Cerebellar cortex (tissue), 1 donor: ENCODE measurements at regions not wholly inside any gene's neighbourhood (a gene's known extent, or its start where the extent isn't known, plus 50 kb on each side); places are given as distances from the start of the nearest gene placed in this dataset.
"Not testable (repeated sequence)": the region's sequence is repeated elsewhere in the genome, so short reads cannot be mapped to it uniquely, and the experiment has no call there.

Experiments used
- DNase-seq: peaks from one replicate; pipeline ENCODE4 v3.0.0-alpha.2; 2015; ENCODE audit warnings: low spot score

GRCh38 chr7:17093461-17093860 is 205.0 kb upstream of the AHR start:
- DNase-seq, result no peak

DNA sequence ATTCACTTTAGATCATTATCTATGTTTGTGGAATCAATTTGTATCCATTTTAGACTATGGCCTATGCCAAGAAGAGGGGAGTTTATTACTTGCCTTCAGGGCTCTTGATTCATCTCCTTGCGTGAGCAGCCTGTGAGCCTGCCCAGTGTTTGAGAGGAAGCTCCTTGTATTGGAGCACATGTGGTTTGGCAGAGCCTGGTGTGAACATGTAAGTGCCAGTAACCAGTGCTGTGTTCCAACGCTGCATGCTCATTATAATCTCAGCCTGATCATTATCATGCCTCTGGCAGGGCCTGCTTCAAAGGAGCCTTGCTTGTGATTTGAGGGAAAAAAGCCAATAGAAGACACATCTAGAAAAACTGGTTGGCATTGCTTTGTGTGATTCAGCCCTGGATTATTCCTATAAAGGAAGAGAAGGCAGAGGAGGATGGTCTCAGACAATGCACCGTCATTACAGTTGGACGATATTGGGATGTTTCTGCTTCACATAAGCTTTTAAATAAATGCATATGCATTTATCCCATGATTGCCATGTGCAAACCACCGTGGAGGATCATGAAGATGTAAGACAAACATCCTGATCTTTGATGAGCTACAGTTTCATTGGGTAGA is 203.4 kb upstream of the AHR start:
- no peak for DNase-seq

DNA sequence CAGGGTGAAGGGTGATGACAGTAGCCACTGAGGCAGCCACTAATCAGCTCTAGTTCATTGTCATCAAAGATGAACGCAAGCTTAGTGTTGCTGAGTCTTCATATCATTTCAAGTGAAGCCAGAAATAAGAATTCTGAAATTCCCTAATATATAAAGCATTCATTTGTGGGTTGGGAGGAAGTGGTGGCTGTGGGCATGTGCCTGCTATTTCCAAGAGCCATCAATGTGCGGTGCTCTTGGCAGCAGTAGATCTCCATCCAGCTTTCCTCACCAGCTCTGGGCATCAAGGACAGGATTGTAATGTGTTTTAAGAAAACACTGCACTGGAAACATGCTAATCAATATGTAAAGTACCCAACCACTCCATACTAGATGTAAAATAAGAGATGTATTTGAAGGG is 202.5 kb upstream of the AHR start:
- DNase-seq, result no peak

GRCh38 chr7:17097668-17098297 is 200.7 kb upstream of the AHR start:
- no peak for DNase-seq

DNA sequence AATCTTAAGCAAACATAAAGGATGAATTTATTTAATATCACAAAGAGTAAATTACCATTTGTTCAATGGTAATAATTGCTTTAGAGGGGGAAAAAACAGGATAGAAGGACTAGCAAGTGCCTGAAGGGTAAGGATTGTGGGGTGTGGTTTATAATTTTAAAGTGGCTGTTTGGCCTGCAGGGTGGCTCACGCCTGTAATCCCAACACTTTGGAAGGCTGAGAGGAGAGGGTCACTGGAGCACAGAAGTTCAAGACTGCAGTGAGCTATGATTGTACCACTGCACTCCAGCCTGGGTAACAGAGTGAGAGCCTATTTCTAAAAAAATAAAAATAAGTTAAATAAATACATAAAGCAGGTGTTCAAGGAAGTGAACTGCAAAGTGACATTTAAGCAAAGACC is 199.9 kb upstream of the AHR start:
- DNase-seq, result no peak

DNA sequence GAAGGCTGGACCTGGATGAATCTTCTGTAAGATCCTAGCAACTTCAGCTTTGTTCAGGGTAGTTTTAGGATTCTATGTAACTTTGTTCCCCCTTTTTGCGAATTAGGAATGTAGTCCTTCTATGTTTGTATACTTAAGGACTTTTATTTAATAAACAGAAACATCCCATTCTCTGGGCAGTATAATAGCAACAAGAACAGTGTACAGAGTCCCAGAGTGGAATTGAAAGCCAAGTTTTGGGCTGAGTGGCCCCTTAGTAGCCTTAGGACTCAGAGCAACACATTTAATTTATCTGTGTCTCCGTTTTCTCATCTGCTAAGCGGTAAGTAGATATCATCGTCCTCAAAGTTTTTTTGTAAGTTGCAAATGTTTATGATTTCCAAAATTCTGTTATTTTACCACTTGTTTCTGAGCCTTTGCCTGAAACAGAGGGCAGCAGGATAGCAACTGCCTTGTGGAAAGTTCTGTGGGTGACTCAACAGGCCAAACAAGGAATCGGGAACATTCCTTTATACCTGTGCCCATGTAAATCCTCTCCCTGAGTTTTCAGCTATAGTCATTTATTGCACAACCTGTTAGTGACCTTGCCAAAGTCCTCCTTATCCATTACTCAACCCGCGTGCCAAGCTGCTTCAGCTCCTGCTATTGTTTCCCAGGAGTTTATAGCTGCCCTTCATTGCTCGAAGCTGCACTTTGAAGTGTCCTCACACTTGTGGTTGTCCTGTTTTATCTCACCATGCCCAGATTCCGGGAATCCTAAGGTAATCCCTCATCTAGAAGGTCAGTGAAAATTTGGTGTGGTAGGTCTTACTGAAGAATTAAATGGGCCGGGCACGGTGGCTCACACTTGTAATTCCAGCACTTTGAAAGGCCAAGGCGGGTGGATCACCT is 199.1 kb upstream of the AHR start:
- no peak for DNase-seq

- DNase-seq, result not testable (repeated sequence)
Observed at GRCh38 chr7:17099974-17100509, 198.4 kb upstream of the AHR start.

DNA sequence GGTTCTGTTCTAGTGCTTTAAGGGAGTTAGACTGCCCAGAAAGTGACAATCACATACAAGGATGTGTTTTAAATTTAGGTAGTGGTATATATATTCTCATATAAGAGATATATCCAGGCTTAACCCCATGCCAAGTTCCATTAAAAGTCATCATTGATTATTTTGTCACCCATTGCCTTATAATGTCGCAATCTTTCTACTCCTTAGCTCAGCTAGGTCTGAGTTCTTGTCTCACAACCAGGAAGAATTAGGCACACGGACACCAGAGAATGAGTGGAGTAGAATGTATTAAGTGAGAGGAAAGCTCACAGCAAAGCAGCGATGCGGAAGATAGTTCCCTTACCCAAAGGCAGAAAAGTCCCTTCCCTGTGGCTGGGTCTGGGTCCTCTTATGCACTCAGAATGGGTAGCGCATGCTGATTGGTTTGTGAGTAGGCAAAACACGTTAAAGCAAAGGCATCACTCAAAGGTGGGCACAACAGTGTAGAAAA is 197.2 kb upstream of the AHR start:
- DNase-seq, result no peak

DNA sequence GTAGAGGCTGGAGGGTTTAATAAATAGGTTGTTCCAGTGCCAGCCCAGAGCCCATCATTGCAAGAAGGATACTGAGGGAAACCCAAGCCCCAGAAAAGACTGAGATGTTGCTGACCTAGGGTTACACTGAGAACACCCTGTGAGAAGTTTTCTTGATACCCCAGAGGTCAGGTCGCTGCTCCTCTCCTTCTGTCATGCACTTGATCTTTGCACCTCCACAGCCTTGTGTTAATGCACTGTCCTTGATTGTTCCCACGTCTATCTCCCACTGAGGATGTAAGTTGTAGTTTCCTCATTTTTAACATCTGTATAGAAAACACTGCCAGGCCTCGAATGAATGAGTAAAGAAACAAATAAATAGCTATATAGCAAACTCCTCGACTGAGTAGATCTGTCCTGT is 195.3 kb upstream of the AHR start:
- no peak for DNase-seq

GRCh38 chr7:17103984-17104383 is 194.5 kb upstream of the AHR start:
- DNase-seq, result no peak

GRCh38 chr7:17104419-17104818 is 194.0 kb upstream of the AHR start:
- no peak for DNase-seq

GRCh38 chr7:17105701-17106100 is 192.8 kb upstream of the AHR start:
- no peak for DNase-seq

GRCh38 chr7:17108049-17108584 is 190.3 kb upstream of the AHR start:
- DNase-seq, result no peak

GRCh38 chr7:17109020-17109419 is 189.4 kb upstream of the AHR start:
- DNase-seq, result no peak

GRCh38 chr7:17113770-17114169 is 184.7 kb upstream of the AHR start:
- DNase-seq, result not testable (repeated sequence)

- no peak for DNase-seq
Observed at GRCh38 chr7:17118412-17118811, 180.0 kb upstream of the AHR start.

- no peak for DNase-seq
Observed at GRCh38 chr7:17120756-17121155, 177.7 kb upstream of the AHR start.

DNA sequence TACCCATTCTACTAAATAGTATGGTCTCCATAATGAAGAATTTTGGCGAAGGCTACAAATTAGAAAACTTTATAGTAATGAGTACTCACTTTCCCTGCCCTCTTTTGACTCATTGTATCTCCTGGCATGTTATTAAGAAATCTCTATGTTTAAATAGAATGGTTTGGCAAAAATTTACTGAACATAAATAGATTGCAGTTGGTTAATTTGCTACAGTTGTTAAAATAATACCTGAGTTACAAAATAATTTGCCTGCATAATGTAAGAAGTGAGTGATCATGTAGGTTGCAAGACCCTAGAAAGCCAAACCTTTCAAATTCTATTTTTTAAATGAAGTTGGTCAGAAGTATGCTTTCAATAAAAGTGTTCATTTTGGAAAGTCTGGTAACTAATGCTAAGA is 176.8 kb upstream of the AHR start:
- DNase-seq, result no peak

DNA sequence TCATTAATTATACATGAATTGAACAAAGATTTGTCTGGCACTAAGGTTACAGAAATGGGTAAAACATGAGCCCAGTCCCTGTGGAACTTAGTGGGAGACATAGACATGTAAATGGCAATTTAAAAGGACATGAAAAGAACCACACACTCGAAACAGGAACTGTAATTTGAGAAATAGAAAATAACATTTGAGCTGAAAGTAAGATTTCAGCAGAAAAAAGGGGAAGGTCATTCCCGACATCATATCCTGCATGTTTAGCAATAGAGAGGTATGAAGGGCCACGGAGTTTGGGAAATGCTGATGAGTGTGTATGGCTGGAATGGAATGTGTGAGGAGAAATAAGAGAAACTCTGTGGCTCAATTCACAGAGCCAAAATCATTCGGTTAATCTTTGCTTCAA is 175.4 kb upstream of the AHR start:
- no peak for DNase-seq

GRCh38 chr7:17126413-17127268 is 171.8 kb upstream of the AHR start:
- no peak for DNase-seq

DNA sequence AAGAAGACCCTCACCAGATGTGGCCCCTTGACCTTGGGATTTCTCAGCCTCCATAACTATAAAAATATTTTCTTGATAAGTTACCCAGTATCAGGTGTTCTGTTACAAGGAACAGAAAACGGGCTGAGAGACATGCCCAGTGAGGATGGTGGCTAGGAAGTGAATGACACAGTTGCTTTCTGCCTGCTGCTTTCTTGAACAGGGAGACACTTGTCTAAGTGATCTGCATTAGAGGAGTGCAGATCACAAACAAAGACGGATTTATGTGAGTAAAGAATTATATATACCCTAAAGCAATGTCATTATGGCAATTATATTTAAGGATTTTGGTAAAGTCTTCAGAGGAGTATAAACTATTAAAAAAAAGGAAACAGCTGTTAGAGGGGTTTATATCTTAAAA is 169.2 kb upstream of the AHR start:
- DNase-seq, result no peak
